Astrocyte (in vitro differentiated cells and primary cell): ENCODE measurements at regions not wholly inside any gene's neighbourhood (a gene's known extent, or its start where the extent isn't known, plus 50 kb on each side); places are given as distances from the start of the nearest gene placed in this dataset.

Experiments used
- DNase-seq: peaks from one replicate; pipeline ENCODE4 v3.0.0-alpha.2; 2010; ENCODE audit warnings: low read depth
- FAIRE-seq: peaks from 2 replicates; lab custom pipeline; 2011; peaks lifted over from hg19 to GRCh38; lab: Jason Lieb, UNC
- H2AFZ ChIP-seq: 2 replicates; pipeline ENCODE4 v1.6.0; 2012; ENCODE audit warnings: low read depth, low read length, inconsistent platforms
- H3K27ac ChIP-seq: 2 replicates; pipeline ENCODE4 v1.5.1; 2011; ENCODE audit warnings: low read depth, low read length, inconsistent platforms
- H3K27me3 ChIP-seq: 2 replicates; pipeline ENCODE4 v1.6.0; 2011; ENCODE audit warnings: low read length, inconsistent platforms; ENCODE audit not compliant: insufficient read depth
- H3K36me3 ChIP-seq: 2 replicates; pipeline ENCODE4 v1.5.1; 2011; ENCODE audit warnings: low read length, inconsistent platforms; ENCODE audit not compliant: insufficient read depth
- H3K4me1 ChIP-seq: 2 replicates; pipeline ENCODE4 v1.5.1; 2011; ENCODE audit warnings: low read length, inconsistent platforms; ENCODE audit not compliant: insufficient read depth
- H3K4me2 ChIP-seq: 2 replicates; pipeline ENCODE4 v1.6.0; 2012; ENCODE audit warnings: low read length, inconsistent platforms
- H3K4me3 ChIP-seq: 2 replicates; pipeline ENCODE4 v1.5.1; 2011; ENCODE audit warnings: low read depth, mild to moderate bottlenecking, low read length, inconsistent platforms; ENCODE audit not compliant: insufficient read depth
- H3K79me2 ChIP-seq: 2 replicates; pipeline ENCODE4 v1.6.0; 2012; ENCODE audit warnings: mild to moderate bottlenecking, low read length, inconsistent platforms; ENCODE audit not compliant: insufficient read depth
- H3K9ac ChIP-seq: 2 replicates; pipeline ENCODE4 v1.6.0; 2012; ENCODE audit warnings: mild to moderate bottlenecking, low read length, inconsistent platforms
- H3K9me3 ChIP-seq: 2 replicates; pipeline ENCODE4 v1.5.1; 2012; ENCODE audit warnings: low read depth, mild to moderate bottlenecking, low read length, inconsistent platforms; ENCODE audit not compliant: insufficient read depth
- H4K20me1 ChIP-seq: 2 replicates; pipeline ENCODE4 v1.6.0; 2012; ENCODE audit warnings: low read length, inconsistent platforms; ENCODE audit not compliant: insufficient read depth
- H3K27ac Mint-ChIP-seq: one replicate; pipeline ENCODE4 v1.8.0; 2021; ENCODE audit warnings: mild to moderate bottlenecking, mixed read lengths; ENCODE audit not compliant: unreplicated experiment
- H3K27me3 Mint-ChIP-seq: one replicate; pipeline ENCODE4 v1.8.0; 2021; ENCODE audit warnings: low read depth, mixed read lengths; ENCODE audit not compliant: unreplicated experiment
- H3K36me3 Mint-ChIP-seq: one replicate; pipeline ENCODE4 v1.8.0; 2021; ENCODE audit warnings: low read depth, mixed read lengths; ENCODE audit not compliant: unreplicated experiment
- H3K4me1 Mint-ChIP-seq: one replicate; pipeline ENCODE4 v1.8.0; 2021; ENCODE audit warnings: low read depth, mixed read lengths; ENCODE audit not compliant: unreplicated experiment
- H3K4me3 Mint-ChIP-seq: one replicate; pipeline ENCODE4 v1.8.0; 2021; ENCODE audit warnings: mild to moderate bottlenecking, moderate library complexity, mixed read lengths; ENCODE audit not compliant: unreplicated experiment
- H3K9me3 Mint-ChIP-seq: one replicate; pipeline ENCODE4 v1.8.0; 2021; ENCODE audit warnings: mild to moderate bottlenecking, mixed read lengths; ENCODE audit not compliant: unreplicated experiment
- CTCF ChIP-seq: IDR thresholded peaks from 2 replicates; pipeline ENCODE4 v1.5.1; 2011; ENCODE audit warnings: low read depth, mild to moderate bottlenecking, inconsistent platforms, low read length, moderate library complexity; ENCODE audit not compliant: insufficient read depth
- EZH2 ChIP-seq: IDR thresholded peaks from 2 replicates; pipeline ENCODE4 v1.6.1; 2012; ENCODE audit warnings: mild to moderate bottlenecking, low read length, inconsistent platforms; ENCODE audit not compliant: insufficient read depth

GRCh38 chr10:125423569-125423968 lies 259.4 kb downstream of the TEX36 start:
- H3K27ac Mint-ChIP-seq: no peak overlapping the region
- Histone ChIP-seq H3K4me1 (no peaks in the 10 kb centered on the region), H3K27me3 (no peaks in the 10 kb centered on the region), H3K9ac (no peak overlapping the region), H3K4me3 (no peak overlapping the region), H3K4me2 (no peak overlapping the region), H3K79me2 (no peaks in the 10 kb centered on the region), H3K9me3 (no peaks in the 10 kb centered on the region), H4K20me1 (no peaks in the 10 kb centered on the region), H3K36me3 (no peaks in the 10 kb centered on the region), H3K27ac (no peak overlapping the region), H2AFZ (no peak overlapping the region)
- no peaks in the 10 kb centered on the region for H3K4me1 Mint-ChIP-seq
- H3K9me3 Mint-ChIP-seq: peaks cover 18% of the 10 kb centered on the region
- H3K27me3 Mint-ChIP-seq: peaks cover 28% of the 10 kb centered on the region
- no peak for FAIRE-seq
- no peak for TF ChIP-seq CTCF
- no peak for TF ChIP-seq EZH2
- no peak overlapping the region for H3K4me3 Mint-ChIP-seq
- H3K36me3 Mint-ChIP-seq: no peaks in the 10 kb centered on the region
- DNase-seq: no peak

GRCh38 chr10:125419831-125420230 lies 259.5 kb upstream of the CTBP2 start:
- no peak for DNase-seq
- H3K36me3 ChIP-seq: no peaks in the 10 kb centered on the region
- H3K4me2 ChIP-seq: no peak overlapping the region
- H3K27me3 ChIP-seq: no peaks in the 10 kb centered on the region
- no peak overlapping the region for H3K4me3 ChIP-seq
- H3K27ac ChIP-seq: no peak overlapping the region
- Mint-ChIP-seq H3K27me3 (peaks cover 33% of the 10 kb centered on the region), H3K36me3 (no peaks in the 10 kb centered on the region), H3K4me3 (no peak overlapping the region), H3K9me3 (peaks cover 15% of the 10 kb centered on the region), H3K4me1 (no peaks in the 10 kb centered on the region), H3K27ac (no peak overlapping the region)
- H2AFZ ChIP-seq: no peak overlapping the region
- no peaks in the 10 kb centered on the region for H4K20me1 ChIP-seq
- no peak overlapping the region for H3K9ac ChIP-seq
- no peak for FAIRE-seq
- TF ChIP-seq EZH2: no peak
- H3K4me1 ChIP-seq: peaks cover 2% of the 10 kb centered on the region
- no peaks in the 10 kb centered on the region for H3K9me3 ChIP-seq
- no peaks in the 10 kb centered on the region for H3K79me2 ChIP-seq

- Mint-ChIP-seq H3K36me3 (no peaks in the 10 kb centered on the region), H3K4me3 (no peak overlapping the region), H3K9me3 (peaks cover 14% of the 10 kb centered on the region), H3K4me1 (no peaks in the 10 kb centered on the region), H3K27ac (no peak overlapping the region), H3K27me3 (peaks cover 27% of the 10 kb centered on the region)
- DNase-seq: no peak
- H3K36me3 ChIP-seq: no peaks in the 10 kb centered on the region
- peaks cover 6% of the 10 kb centered on the region for H3K4me1 ChIP-seq
- no peaks in the 10 kb centered on the region for H3K27me3 ChIP-seq
- H3K4me3 ChIP-seq: no peak overlapping the region
- no peak overlapping the region for H3K9ac ChIP-seq
- no peaks in the 10 kb centered on the region for H3K79me2 ChIP-seq
- no peaks in the 10 kb centered on the region for H4K20me1 ChIP-seq
- no peak overlapping the region for H3K27ac ChIP-seq
- TF ChIP-seq CTCF: no peak
- TF ChIP-seq EZH2: no peak
- H3K9me3 ChIP-seq: no peaks in the 10 kb centered on the region
- FAIRE-seq: no peak
- H3K4me2 ChIP-seq: no peak overlapping the region
- H2AFZ ChIP-seq: no peak overlapping the region
These were observed 258.8 kb upstream of the CTBP2 start for GRCh38 chr10:125419146-125419545.
